H9 (cell line): ENCODE measurements at regions not wholly inside any gene's neighbourhood (a gene's known extent, or its start where the extent isn't known, plus 50 kb on each side); places are given as distances from the start of the nearest gene placed in this dataset.

ENCODE experiments used
- DNase-seq: peaks from one replicate; pipeline ENCODE4 v3.0.0-alpha.2; 2017
- H2AFZ ChIP-seq: one replicate; pipeline ENCODE4 v1.6.1; 2013; ENCODE audit warnings: mild to moderate bottlenecking, low read length, control low read depth, moderate library complexity
- H2AK5ac ChIP-seq: 2 replicates; pipeline ENCODE4 v1.6.1; 2013; ENCODE audit warnings: low read length, control low read depth, mixed read lengths; ENCODE audit not compliant: insufficient read length
- H2BK120ac ChIP-seq: one replicate; pipeline ENCODE4 v1.6.1; 2013; ENCODE audit warnings: low read depth, mild to moderate bottlenecking, low read length, control low read depth, inconsistent platforms; ENCODE audit not compliant: poor library complexity, severe bottlenecking
- H2BK12ac ChIP-seq: 2 replicates; pipeline ENCODE4 v1.6.1; 2013; ENCODE audit warnings: low read length, control low read depth, mixed read lengths, low read depth; ENCODE audit not compliant: insufficient read length
- H2BK15ac ChIP-seq: 2 replicates; pipeline ENCODE4 v1.6.1; 2013; ENCODE audit warnings: low read depth, low read length, control low read depth
- H2BK20ac ChIP-seq: one replicate; pipeline ENCODE4 v1.6.1; 2013; ENCODE audit warnings: low read depth, mild to moderate bottlenecking, low read length, control low read depth, inconsistent platforms; ENCODE audit not compliant: poor library complexity, severe bottlenecking
- H2BK5ac ChIP-seq: 2 replicates; pipeline ENCODE4 v1.6.1; 2013; ENCODE audit warnings: low read length, control low read depth, mixed read lengths; ENCODE audit not compliant: insufficient read length
- H3K14ac ChIP-seq: 2 replicates; pipeline ENCODE4 v1.6.1; 2013; ENCODE audit warnings: low read length, control low read depth; ENCODE audit not compliant: insufficient read depth
- H3K18ac ChIP-seq: 2 replicates; pipeline ENCODE4 v1.6.1; 2013; ENCODE audit warnings: low read depth, mild to moderate bottlenecking, mixed read lengths, low read length, control low read depth; ENCODE audit not compliant: insufficient read length
- H3K23ac ChIP-seq: 2 replicates; pipeline ENCODE4 v1.6.1; 2013; ENCODE audit warnings: low read length, control low read depth, mixed read lengths, low read depth; ENCODE audit not compliant: insufficient read length
- H3K23me2 ChIP-seq: 2 replicates; pipeline ENCODE4 v1.6.1; 2013; ENCODE audit warnings: low read depth, mild to moderate bottlenecking, mixed read lengths, low read length, control low read depth; ENCODE audit not compliant: insufficient read length, poor library complexity, severe bottlenecking
- H3K27ac ChIP-seq: 2 replicates; pipeline ENCODE4 v1.5.1; 2013; ENCODE audit warnings: low read length, control low read depth, mixed read lengths, low read depth; ENCODE audit not compliant: insufficient read length
- H3K27me3 ChIP-seq: 2 replicates; pipeline ENCODE4 v1.6.1; 2013; ENCODE audit warnings: low read length, control low read depth, inconsistent platforms; ENCODE audit not compliant: insufficient read depth
- H3K4ac ChIP-seq: 2 replicates; pipeline ENCODE4 v1.6.1; 2013; ENCODE audit warnings: low read depth, mild to moderate bottlenecking, control low read depth, inconsistent platforms, low read length, moderate library complexity
- H3K4me1 ChIP-seq: 2 replicates; pipeline ENCODE4 v1.6.1; 2013; ENCODE audit warnings: low read length, control low read depth, inconsistent platforms; ENCODE audit not compliant: insufficient read depth
- H3K4me2 ChIP-seq: 2 replicates; pipeline ENCODE4 v1.6.1; 2013; ENCODE audit warnings: low read length, control low read depth, mixed read lengths; ENCODE audit not compliant: insufficient read length, insufficient read depth
- H3K56ac ChIP-seq: 2 replicates; pipeline ENCODE4 v1.6.1; 2013; ENCODE audit warnings: low read depth, mild to moderate bottlenecking, mixed read lengths, low read length, control low read depth; ENCODE audit not compliant: insufficient read length
- H3K79me1 ChIP-seq: 2 replicates; pipeline ENCODE4 v1.6.1; 2013; ENCODE audit warnings: low read depth, mild to moderate bottlenecking, moderate library complexity, low read length, control low read depth, inconsistent platforms; ENCODE audit not compliant: insufficient read depth, poor library complexity, severe bottlenecking
- H3K79me2 ChIP-seq: 2 replicates; pipeline ENCODE4 v1.6.1; 2013; ENCODE audit warnings: low read length, control low read depth, inconsistent platforms; ENCODE audit not compliant: insufficient read depth
- H3K9ac ChIP-seq: 2 replicates; pipeline ENCODE4 v1.6.1; 2013; ENCODE audit warnings: low read length, control low read depth, mixed read lengths; ENCODE audit not compliant: insufficient read length; ENCODE audit errors: extremely low read depth
- H3K9me3 ChIP-seq: one replicate; pipeline ENCODE4 v1.6.1; 2013; ENCODE audit warnings: low read depth, low read length, inconsistent platforms; ENCODE audit not compliant: control insufficient read depth
- H3T11ph ChIP-seq: one replicate; pipeline ENCODE4 v1.6.1; 2013; ENCODE audit warnings: mild to moderate bottlenecking, low read length, control low read depth, inconsistent platforms
- H4K20me1 ChIP-seq: one replicate; pipeline ENCODE4 v1.6.1; 2013; ENCODE audit not compliant: control insufficient read depth, insufficient read length, insufficient read depth
- H4K5ac ChIP-seq: 2 replicates; pipeline ENCODE4 v1.6.1; 2013; ENCODE audit warnings: low read depth, mild to moderate bottlenecking, mixed read lengths, low read length, control low read depth; ENCODE audit not compliant: insufficient read length
- H4K8ac ChIP-seq: replicated peaks from 2 replicates; pipeline ENCODE4 v1.6.1; 2013; ENCODE audit warnings: low read length, control low read depth, mixed read lengths, low read depth; ENCODE audit not compliant: insufficient read length
- H4K91ac ChIP-seq: 2 replicates; pipeline ENCODE4 v1.6.1; 2013; ENCODE audit warnings: low read depth, mild to moderate bottlenecking, moderate library complexity, mixed read lengths, low read length, control low read depth; ENCODE audit not compliant: insufficient read length
- H3K27ac Mint-ChIP-seq, 3 experiments: 2 replicates in 2 of 3; 3 replicates in 1 of 3; pipeline ENCODE4 v1.8.0; 2020 to 2021; ENCODE audit warnings: mixed read lengths in 3 of 3, mild to moderate bottlenecking in 1 of 3, moderate library complexity in 1 of 3
- H3K27me3 Mint-ChIP-seq: 2 replicates; pipeline ENCODE4 v1.8.0; 2021; ENCODE audit warnings: low read depth, mild to moderate bottlenecking, moderate library complexity, mixed read lengths
- H3K36me3 Mint-ChIP-seq, 3 experiments: 2 replicates in 2 of 3; 3 replicates in 1 of 3; pipeline ENCODE4 v1.8.0; 2020 to 2021; ENCODE audit warnings: low read depth in 3 of 3, mixed read lengths in 3 of 3; ENCODE audit not compliant: insufficient read depth in 1 of 3
- H3K4me1 Mint-ChIP-seq, 2 experiments: 2 replicates each; pipeline ENCODE4 v1.8.0; 2020; ENCODE audit warnings: mixed read lengths in 2 of 2
- H3K4me3 Mint-ChIP-seq, 2 experiments: 2 replicates in 1 of 2; 3 replicates in 1 of 2; pipeline ENCODE4 v1.8.0; 2020 to 2021; ENCODE audit warnings: mild to moderate bottlenecking in 2 of 2, mixed read lengths in 2 of 2, moderate library complexity in 1 of 2
- H3K9me3 Mint-ChIP-seq, 2 experiments: 2 replicates in 1 of 2; 3 replicates in 1 of 2; pipeline ENCODE4 v1.8.0; 2020; ENCODE audit warnings: mild to moderate bottlenecking in 2 of 2, mixed read lengths in 2 of 2, moderate library complexity in 1 of 2
- CTCF ChIP-seq: fragments of 200-600 bp; sonication (generic); conservative IDR thresholded peaks from 3 replicates; pipeline ENCODE4 v1.8.0; 2021; ENCODE audit warnings: antibody characterized with exemption, mild to moderate bottlenecking
- WGBS: extraction: QIAGEN DNeasy Blood & Tissue Kit; methylation state at CpG from one replicate; pipeline ENCODE4 v1.1.7; 2013; ENCODE audit warnings: missing lambda C conversion rate, low lambda C conversion rate, mixed read lengths; ENCODE audit not compliant: insufficient read length; ENCODE audit errors: extremely low coverage; 5-methylcytosine and 5-hydroxymethylcytosine counted together

- Histone ChIP-seq H2BK120ac (no peak overlapping the region), H3K79me1 (no peaks in the 10 kb centered on the region), H2AFZ (no peak overlapping the region), H3K9ac (no peak overlapping the region), H3K18ac (no peak overlapping the region), H4K91ac (no peak overlapping the region), H3K4ac (no peak overlapping the region), H3K27me3 (no peaks in the 10 kb centered on the region), H2BK15ac (no peak overlapping the region), H3K56ac (no peak overlapping the region), H3K9me3 (no peaks in the 10 kb centered on the region), H4K5ac (no peak overlapping the region), H3K27ac (no peak overlapping the region), H4K20me1 (no peaks in the 10 kb centered on the region), H3K4me2 (no peak overlapping the region), H2BK5ac (no peak overlapping the region), H4K8ac (no peak overlapping the region), H3K14ac (no peak overlapping the region), H3K23me2 (no peaks in the 10 kb centered on the region), H2BK12ac (no peak overlapping the region), H2BK20ac (no peak overlapping the region), H3K23ac (no peak overlapping the region), H3T11ph (no peak overlapping the region), H2AK5ac (no peak overlapping the region), H3K4me1 (no peaks in the 10 kb centered on the region), H3K79me2 (no peaks in the 10 kb centered on the region)
- no peak overlapping the region for H3K4me3 Mint-ChIP-seq
- no CpG with 5 or more reads among the region's 4 CpGs for WGBS
- H3K27me3 Mint-ChIP-seq: no peaks in the 10 kb centered on the region
- peaks cover 0 to 3% of the 10 kb centered on the region in 2 experiments; a peak in 2 of 5 replicates for H3K9me3 Mint-ChIP-seq
- TF ChIP-seq CTCF: no peak
- H3K27ac Mint-ChIP-seq: no peak overlapping the region
- H3K4me1 Mint-ChIP-seq: no peaks in the 10 kb centered on the region
- no peak for DNase-seq
- H3K36me3 Mint-ChIP-seq: no peaks in the 10 kb centered on the region
Observed at GRCh38 chr3:70779296-70779695, 466.9 kb upstream of the MDFIC2 start.
